Rectal smooth muscle tissue (tissue), 1 donor: ENCODE measurements at regions not wholly inside any gene's neighbourhood (a gene's known extent, or its start where the extent isn't known, plus 50 kb on each side); places are given as distances from the start of the nearest gene placed in this dataset.
"Not testable (repeated sequence)": the region's sequence is repeated elsewhere in the genome, so short reads cannot be mapped to it uniquely, and the experiment has no call there.

Experiments
- H3K27ac ChIP-seq: one replicate; pipeline ENCODE4 v1.7.0; 2013; ENCODE audit warnings: low read depth, low read length, inconsistent platforms
- H3K27me3 ChIP-seq: one replicate; pipeline ENCODE4 v1.7.0; 2013; ENCODE audit warnings: low read length; ENCODE audit not compliant: control insufficient read depth, insufficient read depth
- H3K36me3 ChIP-seq: one replicate; pipeline ENCODE4 v1.7.0; 2013; ENCODE audit warnings: low read length; ENCODE audit not compliant: control insufficient read depth, insufficient read depth
- H3K4me1 ChIP-seq: one replicate; pipeline ENCODE4 v1.7.0; 2013; ENCODE audit warnings: low read length; ENCODE audit not compliant: control insufficient read depth, insufficient read depth
- H3K4me3 ChIP-seq: one replicate; pipeline ENCODE4 v1.7.0; 2013; ENCODE audit warnings: low read length
- H3K9ac ChIP-seq: one replicate; pipeline ENCODE4 v1.7.0; 2013; ENCODE audit warnings: low read length

DNA sequence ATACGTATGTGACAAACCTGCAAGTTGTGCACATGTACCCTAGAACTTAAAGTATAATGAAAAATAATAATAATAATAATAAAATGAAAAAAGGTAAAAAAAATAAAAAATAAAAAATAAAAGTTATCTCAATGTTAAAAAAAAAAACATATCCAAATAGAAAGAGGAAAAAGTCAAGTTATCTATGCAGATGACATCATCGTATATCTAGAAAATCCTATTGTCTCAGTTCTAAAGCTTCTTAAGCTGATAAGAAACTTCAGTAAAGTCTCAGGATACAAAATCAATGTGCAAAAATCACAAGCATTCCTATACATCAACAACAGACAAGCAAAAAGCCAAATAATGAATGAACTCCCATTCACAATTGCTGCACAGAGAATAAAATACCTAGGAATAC lies 466.6 kb upstream of the PHF14 start:
- Histone ChIP-seq H3K9ac (no peak overlapping the region), H3K4me3 (no peak overlapping the region), H3K36me3 (no peaks in the 10 kb centered on the region), H3K27ac (no peak overlapping the region), H3K4me1 (no peaks in the 10 kb centered on the region), H3K27me3 (no peaks in the 10 kb centered on the region)

DNA sequence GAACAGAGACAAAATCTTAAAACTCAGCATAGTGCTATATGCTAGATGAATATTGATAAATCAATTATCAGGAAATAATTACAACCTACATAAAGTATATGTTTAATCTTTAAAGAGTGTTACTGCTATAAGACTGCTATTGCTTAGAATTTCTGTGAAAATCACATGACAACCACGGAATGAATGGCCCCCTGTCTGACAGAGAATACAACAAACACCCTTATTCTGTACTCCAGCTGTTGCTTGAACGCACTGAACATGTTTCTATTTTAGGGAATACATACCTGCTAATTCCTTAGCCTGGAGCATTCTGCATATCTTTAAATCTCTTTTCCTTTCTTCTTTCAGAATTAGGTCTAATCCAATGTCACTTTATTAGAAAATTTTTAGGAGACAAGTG lies 452.4 kb upstream of the PHF14 start:
- Histone ChIP-seq H3K27me3 (no peaks in the 10 kb centered on the region), H3K4me3 (no peak overlapping the region), H3K9ac (no peak overlapping the region), H3K27ac (no peak overlapping the region), H3K36me3 (no peaks in the 10 kb centered on the region), H3K4me1 (no peaks in the 10 kb centered on the region)

DNA sequence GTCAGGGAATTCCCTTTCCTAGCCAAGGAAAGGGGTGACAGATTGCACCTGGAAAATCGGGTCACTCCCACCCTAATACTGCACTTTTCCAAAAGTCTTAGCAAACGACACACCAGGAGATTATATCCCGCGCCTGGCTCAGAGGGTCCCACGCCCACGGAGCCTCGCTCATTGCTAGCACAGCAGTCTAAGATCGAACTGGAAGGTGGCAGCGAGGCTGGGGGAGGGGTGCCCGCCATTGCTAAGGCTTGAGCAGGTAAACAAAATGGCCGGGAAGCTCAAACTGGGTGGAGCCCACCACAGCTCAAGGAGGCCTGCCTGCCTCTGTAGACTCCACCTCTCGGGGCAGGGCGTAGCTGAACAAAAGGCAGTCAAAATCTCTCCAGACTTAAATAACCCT lies 440.2 kb upstream of the PHF14 start:
- H3K4me1 ChIP-seq, H3K36me3 ChIP-seq, H3K27ac ChIP-seq, H3K4me3 ChIP-seq, H3K9ac ChIP-seq, H3K27me3 ChIP-seq: not testable (repeated sequence)

DNA sequence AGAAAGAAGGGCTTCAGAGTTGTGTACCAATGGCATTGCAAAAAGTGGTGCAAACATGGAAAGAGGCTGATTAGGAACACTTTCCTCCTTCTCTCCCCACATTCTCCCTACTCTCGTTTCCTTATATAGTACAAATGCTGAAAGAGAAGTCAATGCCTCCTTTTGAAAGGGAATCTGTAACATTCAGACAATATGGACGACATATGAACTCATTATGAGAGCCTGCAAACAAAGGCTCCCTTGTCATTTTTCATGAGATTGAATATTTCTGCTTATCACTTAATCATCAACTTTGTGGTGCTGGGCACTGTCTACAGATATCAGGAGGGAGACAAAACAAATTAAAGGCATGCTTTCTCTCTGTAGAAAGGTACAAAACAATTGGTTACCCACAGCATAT lies 437.1 kb upstream of the PHF14 start:
- H3K27me3 ChIP-seq: no peaks in the 10 kb centered on the region
- H3K27ac ChIP-seq: no peak overlapping the region
- no peak overlapping the region for H3K9ac ChIP-seq
- no peaks in the 10 kb centered on the region for H3K36me3 ChIP-seq
- H3K4me1 ChIP-seq: no peaks in the 10 kb centered on the region
- H3K4me3 ChIP-seq: no peak overlapping the region

DNA sequence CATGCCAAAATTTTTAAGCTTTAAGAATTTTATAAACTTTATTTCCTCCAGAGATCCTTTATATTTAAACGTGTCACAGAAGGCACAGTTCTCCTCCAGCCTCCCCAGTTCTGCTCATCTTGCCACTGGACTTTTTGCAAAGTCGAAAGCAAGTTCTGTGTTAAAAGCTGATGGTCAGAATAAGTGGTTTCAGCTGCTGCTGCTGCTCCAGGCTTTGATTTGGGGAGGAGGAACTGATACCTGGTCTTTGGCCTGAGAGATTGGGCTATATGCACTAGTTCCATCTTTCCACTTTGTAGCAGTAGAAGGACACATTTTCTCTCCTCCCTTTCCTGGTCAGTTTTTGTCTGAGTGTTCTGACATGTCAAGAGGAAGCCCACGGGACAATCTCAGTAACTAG lies 435.9 kb upstream of the PHF14 start:
- no peak overlapping the region for H3K9ac ChIP-seq
- no peaks in the 10 kb centered on the region for H3K27me3 ChIP-seq
- no peak overlapping the region for H3K4me3 ChIP-seq
- no peaks in the 10 kb centered on the region for H3K36me3 ChIP-seq
- H3K4me1 ChIP-seq: no peaks in the 10 kb centered on the region
- H3K27ac ChIP-seq: no peak overlapping the region

DNA sequence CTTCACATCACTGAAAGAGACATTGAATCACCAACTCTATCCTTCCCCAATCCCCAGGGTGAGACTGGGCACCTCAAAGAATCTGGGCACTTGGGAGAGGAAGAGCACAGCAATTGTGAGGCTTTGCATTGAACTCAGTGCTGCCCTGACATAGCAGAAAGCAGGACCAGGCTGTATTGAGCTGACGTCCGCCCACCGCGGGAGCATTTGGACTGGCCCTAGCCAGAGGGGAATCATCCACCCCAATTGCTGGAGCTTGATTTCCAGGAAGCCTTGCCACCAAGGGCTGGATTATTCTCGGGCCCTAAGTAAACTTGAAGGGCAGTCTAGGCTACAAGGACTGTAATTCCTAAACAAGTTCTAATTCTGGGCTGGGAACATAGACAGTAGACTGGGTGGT lies 416.3 kb upstream of the PHF14 start:
- no peak overlapping the region for H3K9ac ChIP-seq
- no peak overlapping the region for H3K27ac ChIP-seq
- no peaks in the 10 kb centered on the region for H3K4me1 ChIP-seq
- no peaks in the 10 kb centered on the region for H3K27me3 ChIP-seq
- H3K4me3 ChIP-seq: no peak overlapping the region
- H3K36me3 ChIP-seq: no peaks in the 10 kb centered on the region

DNA sequence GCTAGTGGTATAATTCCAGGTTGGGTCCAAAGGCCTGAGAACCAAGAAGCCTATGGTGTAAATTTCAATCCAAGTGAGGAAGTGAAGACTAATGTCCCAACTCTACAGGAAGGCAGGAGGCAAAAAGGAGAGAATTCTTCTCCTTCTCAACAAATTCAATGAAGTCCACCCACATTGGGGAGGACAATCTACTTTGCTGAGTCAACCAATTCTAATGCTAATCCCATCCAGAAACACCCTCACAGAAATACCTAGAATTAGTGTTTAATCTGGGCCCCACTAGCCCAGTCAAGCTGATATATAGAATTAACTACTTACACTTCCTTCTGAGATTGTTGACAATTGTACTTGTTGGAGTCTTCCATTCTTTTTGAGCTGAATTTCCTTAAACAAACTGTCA lies 413.2 kb upstream of the PHF14 start:
- Histone ChIP-seq H3K4me3 (no peak overlapping the region), H3K27me3 (no peaks in the 10 kb centered on the region), H3K4me1 (no peaks in the 10 kb centered on the region), H3K9ac (no peak overlapping the region), H3K36me3 (no peaks in the 10 kb centered on the region), H3K27ac (no peak overlapping the region)

DNA sequence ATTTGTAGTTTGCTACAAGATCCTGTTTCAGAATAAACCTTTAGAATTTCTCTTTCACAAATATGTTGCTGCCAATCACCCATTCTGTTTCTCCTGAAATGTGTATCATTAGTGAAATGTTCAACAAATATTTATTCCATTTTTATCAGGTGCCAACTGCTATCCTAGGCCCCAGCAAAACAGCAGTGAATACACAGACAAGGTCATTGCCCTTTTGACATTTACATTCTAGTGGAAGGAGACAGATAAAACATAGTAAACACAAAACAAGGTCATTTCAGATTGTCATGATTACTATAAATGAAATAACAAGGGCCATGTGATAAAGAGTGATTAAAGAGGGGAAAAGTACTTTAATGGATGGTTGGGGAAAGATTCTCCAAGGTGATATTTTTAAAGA lies 404.8 kb upstream of the PHF14 start:
- no peaks in the 10 kb centered on the region for H3K36me3 ChIP-seq
- H3K27me3 ChIP-seq: no peaks in the 10 kb centered on the region
- no peak overlapping the region for H3K27ac ChIP-seq
- H3K4me3 ChIP-seq: no peak overlapping the region
- no peak overlapping the region for H3K9ac ChIP-seq
- H3K4me1 ChIP-seq: no peaks in the 10 kb centered on the region

DNA sequence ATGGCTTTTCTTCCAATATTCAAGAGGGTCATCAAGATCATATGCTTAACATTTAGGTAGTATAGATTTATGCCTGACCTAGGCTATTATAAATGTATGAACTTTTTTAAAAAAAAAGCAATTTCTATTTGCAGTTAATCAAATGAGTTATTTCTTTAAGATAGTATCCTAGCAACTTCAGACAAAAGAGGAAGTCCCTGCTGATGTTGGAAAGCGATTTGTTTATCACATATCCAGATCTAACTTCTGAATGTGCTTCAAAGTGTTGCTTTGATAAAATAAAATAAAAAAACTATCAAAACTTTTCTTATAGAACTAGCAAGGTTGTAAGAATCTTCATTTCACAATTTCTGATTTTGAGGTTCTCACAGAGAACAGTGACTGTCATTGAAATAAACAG lies 401.9 kb upstream of the PHF14 start:
- H3K9ac ChIP-seq: no peak overlapping the region
- no peaks in the 10 kb centered on the region for H3K36me3 ChIP-seq
- H3K4me3 ChIP-seq: no peak overlapping the region
- no peaks in the 10 kb centered on the region for H3K4me1 ChIP-seq
- H3K27ac ChIP-seq: no peak overlapping the region
- no peaks in the 10 kb centered on the region for H3K27me3 ChIP-seq

DNA sequence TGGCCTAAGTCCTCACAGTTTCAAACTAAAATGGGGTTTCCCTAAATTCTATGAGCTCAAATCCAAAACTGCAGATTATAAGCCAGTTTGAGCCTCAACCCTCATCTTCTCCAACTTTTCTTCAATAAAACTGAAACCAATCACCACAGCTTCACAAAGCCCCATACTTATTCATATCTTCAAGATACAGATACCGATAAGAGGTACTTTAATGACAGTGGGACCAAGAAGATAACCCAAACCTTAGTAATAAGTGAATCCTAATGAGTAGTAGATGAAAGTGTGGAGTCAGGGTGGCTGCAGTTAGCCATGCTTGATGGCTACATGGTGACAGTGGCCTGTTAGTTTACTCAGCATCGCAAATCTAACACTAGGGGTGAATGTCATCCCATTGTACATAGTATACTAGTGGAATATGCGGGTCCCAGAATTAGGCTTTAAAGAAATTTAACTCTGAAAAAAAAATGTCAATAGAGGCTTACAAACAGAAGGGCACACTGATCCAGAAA lies 395.8 kb upstream of the PHF14 start:
- Histone ChIP-seq H3K36me3 (no peaks in the 10 kb centered on the region), H3K4me3 (no peak overlapping the region), H3K9ac (no peak overlapping the region), H3K27ac (no peak overlapping the region), H3K27me3 (no peaks in the 10 kb centered on the region), H3K4me1 (no peaks in the 10 kb centered on the region)

DNA sequence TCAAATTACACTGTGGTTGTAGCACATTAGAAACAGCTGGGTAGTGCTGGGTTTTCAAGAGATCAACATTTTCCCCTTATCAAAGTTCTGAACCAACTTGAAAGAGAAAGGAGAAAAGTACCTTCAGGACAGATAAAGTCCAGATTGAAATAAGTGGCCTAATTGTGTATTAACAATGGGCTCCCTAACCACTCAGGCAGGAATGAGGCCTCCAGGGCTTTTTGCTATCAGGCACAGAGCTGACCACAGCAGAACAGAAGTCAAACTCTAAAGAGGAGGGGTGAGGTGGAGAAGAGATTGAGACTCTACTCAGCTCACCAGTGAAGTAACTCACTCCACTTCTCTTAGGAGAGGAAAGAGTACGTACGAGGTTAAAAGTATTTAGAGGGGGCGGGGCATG lies 394.1 kb upstream of the PHF14 start:
- Histone ChIP-seq H3K4me3 (no peak overlapping the region), H3K9ac (no peak overlapping the region), H3K27me3 (no peaks in the 10 kb centered on the region), H3K36me3 (no peaks in the 10 kb centered on the region), H3K4me1 (no peaks in the 10 kb centered on the region), H3K27ac (no peak overlapping the region)

DNA sequence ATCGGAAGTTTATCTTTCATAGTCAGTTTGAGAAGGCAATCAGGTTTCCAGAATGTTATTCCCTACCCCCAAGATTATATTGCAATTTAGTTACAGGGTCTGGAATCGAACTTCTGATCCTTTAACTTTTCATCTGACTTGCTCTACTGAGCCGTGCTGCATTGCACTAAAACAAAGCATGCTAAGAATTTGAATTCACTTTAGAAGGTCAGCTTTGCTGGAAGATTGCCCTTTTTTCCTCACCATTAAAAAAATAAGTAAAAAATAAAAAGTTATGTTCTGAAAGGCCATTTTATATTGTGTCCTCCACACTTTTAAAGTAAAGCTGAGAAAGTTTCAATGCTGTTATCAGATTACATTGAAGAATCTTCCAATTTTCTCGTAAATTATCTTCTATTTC lies 388.8 kb upstream of the PHF14 start:
- Histone ChIP-seq H3K36me3 (no peaks in the 10 kb centered on the region), H3K4me3 (no peak overlapping the region), H3K27ac (no peak overlapping the region), H3K27me3 (no peaks in the 10 kb centered on the region), H3K4me1 (no peaks in the 10 kb centered on the region), H3K9ac (no peak overlapping the region)

DNA sequence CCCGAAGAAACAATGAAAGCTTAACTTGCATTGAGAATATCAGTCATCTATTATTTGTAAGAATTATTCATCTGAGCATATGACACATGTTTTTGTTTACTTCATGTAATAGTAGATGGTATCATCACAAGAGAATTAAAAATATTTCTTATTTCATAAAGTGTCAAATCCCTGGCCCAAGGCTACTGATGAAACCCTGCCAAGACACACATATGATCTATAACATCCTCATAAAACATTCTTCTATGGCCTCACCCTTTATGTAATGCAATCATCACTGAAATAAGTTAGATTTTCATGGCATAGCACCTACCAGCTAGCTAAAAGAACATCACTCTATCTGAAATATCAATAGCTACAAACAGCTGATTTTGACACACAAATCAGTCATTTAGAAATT lies 385.6 kb upstream of the PHF14 start:
- Histone ChIP-seq H3K36me3 (no peaks in the 10 kb centered on the region), H3K27me3 (no peaks in the 10 kb centered on the region), H3K4me1 (no peaks in the 10 kb centered on the region), H3K27ac (no peak overlapping the region), H3K9ac (no peak overlapping the region), H3K4me3 (no peak overlapping the region)

DNA sequence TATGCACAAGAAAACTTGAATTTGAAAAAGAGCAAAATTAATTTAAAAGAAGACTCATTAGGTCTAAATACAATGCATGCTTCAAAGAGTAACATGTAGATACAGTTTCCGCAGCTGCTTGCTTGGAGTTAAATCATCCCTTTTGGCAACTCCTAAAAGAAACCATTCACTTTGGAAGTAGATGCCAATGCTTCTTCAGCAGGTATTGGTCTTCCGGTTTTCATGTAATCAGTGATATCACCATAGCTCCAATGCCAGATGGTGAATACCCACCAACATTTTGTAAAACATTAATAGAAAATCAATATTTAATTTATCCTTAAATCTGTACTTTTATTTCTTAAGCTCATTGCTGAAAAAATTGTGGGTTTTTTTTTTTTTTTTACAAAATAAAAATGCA lies 381.1 kb upstream of the PHF14 start:
- Histone ChIP-seq H3K9ac (no peak overlapping the region), H3K4me3 (no peak overlapping the region), H3K27ac (no peak overlapping the region), H3K4me1 (no peaks in the 10 kb centered on the region), H3K27me3 (no peaks in the 10 kb centered on the region), H3K36me3 (no peaks in the 10 kb centered on the region)
